GM12878 (cell line): ENCODE measurements at regions not wholly inside any gene's neighbourhood (a gene's known extent, or its start where the extent isn't known, plus 50 kb on each side); places are given as distances from the start of the nearest gene placed in this dataset.

Experiments
- ATAC-seq: fragments of 200-7000 bp; cut with Tn5 transposase; 3 replicates; pipeline ENCODE4 v1.9.1; 2020; ENCODE audit warnings: mild to moderate bottlenecking, moderate library complexity
- BruUV-seq: library from RNA; stranded (reverse); fragments of 400-500 nt; replicated peaks from 2 replicates; lab custom pipeline; 2021; lab: Mats Ljungman, UMichigan
- CTCF ChIA-PET: fragments of 300-600 bp; sonication (Branson Sonifier 250); formaldehyde crosslinking; extraction: SDS; loops from one replicate; lab custom pipeline; 2021; ENCODE audit warnings: inconsistent platforms; lab: Yijun Ruan, JAX
- POLR2A ChIA-PET: fragments of 350-600 bp; formaldehyde crosslinking; extraction: SDS; loops from one replicate; lab custom pipeline; 2021; ENCODE audit warnings: inconsistent platforms; lab: Charles Lee
- RAD21 ChIA-PET: fragments of 300-600 bp; sonication (Branson Sonifier 250); formaldehyde crosslinking; loops from one replicate; lab custom pipeline; 2023; ENCODE audit warnings: antibody characterized with exemption; ENCODE audit not compliant: unreplicated experiment; lab: Charles Lee
- SMC1A ChIA-PET: fragments of 300-600 bp; sonication (Branson Sonifier 250); formaldehyde crosslinking; loops from one replicate; lab custom pipeline; 2023; ENCODE audit not compliant: unreplicated experiment, uncharacterized antibody; lab: Charles Lee
- DNase-seq: peaks from one replicate; pipeline ENCODE4 v3.0.0-alpha.2; 2011; ENCODE audit warnings: low read depth, low spot score
- FAIRE-seq: peaks from 3 replicates; lab custom pipeline; 2011; peaks lifted over from hg19 to GRCh38; lab: Jason Lieb, UNC
- H2AFZ ChIP-seq: 2 replicates; pipeline ENCODE4 v1.6.0; 2011; ENCODE audit warnings: low read depth, low read length, control low read depth; ENCODE audit not compliant: control insufficient read depth
- H3K27ac ChIP-seq: 2 replicates; pipeline ENCODE4 v1.5.1; 2011; ENCODE audit warnings: control low read depth; ENCODE audit not compliant: control insufficient read depth, insufficient read depth
- H3K27me3 ChIP-seq, 2 experiments: replicated peaks in 1 of 2; 2 replicates each; pipeline versions ENCODE4 v1.6.0 to v1.6.1; 2011; ENCODE audit warnings: low read length in 1 of 2; ENCODE audit not compliant: control insufficient read depth in 2 of 2, insufficient read depth in 2 of 2
- H3K36me3 ChIP-seq, 2 experiments: 2 replicates each; pipeline ENCODE4 v1.5.1; 2011; ENCODE audit warnings: low read length in 1 of 2; ENCODE audit not compliant: control insufficient read depth in 2 of 2, insufficient read depth in 2 of 2
- H3K4me1 ChIP-seq: 2 replicates; pipeline ENCODE4 v1.6.1; 2011; ENCODE audit warnings: mild to moderate bottlenecking, low read length, moderate library complexity, mixed read lengths; ENCODE audit not compliant: control insufficient read depth, insufficient read depth
- H3K4me2 ChIP-seq: 2 replicates; pipeline ENCODE4 v1.6.0; 2011; ENCODE audit warnings: control low read depth; ENCODE audit not compliant: control insufficient read depth, insufficient read depth
- H3K4me3 ChIP-seq: fragments of 200-600 bp; sonication (generic); 2 replicates; pipeline ENCODE4 v1.5.1; 2016
- H3K79me2 ChIP-seq: 2 replicates; pipeline ENCODE4 v1.6.0; 2011; ENCODE audit warnings: low read length; ENCODE audit not compliant: control insufficient read depth, insufficient read depth
- H3K9ac ChIP-seq: 2 replicates; pipeline ENCODE4 v1.8.0; 2011; ENCODE audit warnings: low read length, control low read depth, mixed read lengths; ENCODE audit not compliant: control insufficient read depth, insufficient read depth
- H3K9me3 ChIP-seq: replicated peaks from 3 replicates; pipeline ENCODE4 v1.5.1; 2011; ENCODE audit warnings: mild to moderate bottlenecking, low read length; ENCODE audit not compliant: control insufficient read depth, insufficient read depth
- H4K20me1 ChIP-seq: 2 replicates; pipeline ENCODE4 v1.6.0; 2011; ENCODE audit not compliant: control insufficient read depth, insufficient read depth
- ASH2L ChIP-seq: fragments of 300-600, 200-600 bp; sonication (generic); IDR thresholded peaks from 2 replicates; pipeline ENCODE4 v1.6.1; 2017; ENCODE audit warnings: low read depth, mild to moderate bottlenecking, borderline replicate concordance
- CEBPZ ChIP-seq: fragments of 150-350 bp; IDR thresholded peaks from 2 replicates; pipeline ENCODE4 v1.6.1; 2016; ENCODE audit warnings: low read depth, low read length
- JUNB ChIP-seq: IDR thresholded peaks from 2 replicates; pipeline ENCODE4 v1.6.1; 2016; ENCODE audit warnings: antibody characterized with exemption, mild to moderate bottlenecking
- KDM1A ChIP-seq: fragments of 200-600 bp; sonication (generic); IDR thresholded peaks from 2 replicates; pipeline ENCODE4 v1.6.1; 2016; ENCODE audit warnings: borderline replicate concordance
- NR2C2 ChIP-seq: IDR thresholded peaks from 2 replicates; pipeline ENCODE4 v1.6.1; 2011; ENCODE audit warnings: borderline replicate concordance, low read depth; ENCODE audit not compliant: control insufficient read depth, insufficient read length
- NR2F1 ChIP-seq: fragments of 450-650 bp; conservative IDR thresholded peaks from 2 replicates; pipeline ENCODE4 v1.6.1; 2017; ENCODE audit warnings: mild to moderate bottlenecking
- REST ChIP-seq: IDR thresholded peaks from 2 replicates; pipeline ENCODE4 v1.6.1; 2012; ENCODE audit warnings: mild to moderate bottlenecking, low read depth, low read length
- SMAD5 ChIP-seq: IDR thresholded peaks from 2 replicates; pipeline ENCODE4 v1.6.1; 2016; ENCODE audit warnings: antibody characterized with exemption, low read depth
- SUZ12 ChIP-seq: fragments of 200-600 bp; sonication (generic); IDR thresholded peaks from one replicate; pipeline ENCODE4 v1.6.1; 2018; ENCODE audit warnings: antibody characterized with exemption, mild to moderate bottlenecking; ENCODE audit not compliant: unreplicated experiment
- USF2 ChIP-seq: IDR thresholded peaks from 2 replicates; pipeline ENCODE4 v1.6.1; 2011; ENCODE audit warnings: low read depth, low read length, improper control_type of control experiment, borderline replicate concordance
- WGBS: methylation state at CpG from one replicate; pipeline ENCODE4 v1.1.6; 2016; ENCODE audit warnings: low lambda C conversion rate; ENCODE audit not compliant: insufficient replicate concordance, insufficient coverage; ENCODE audit errors: missing lambda C conversion rate; 5-methylcytosine and 5-hydroxymethylcytosine counted together
- in situ Hi-C: fragments of 300-500 bp; cut with MboI; formaldehyde crosslinking; loops from 9 replicates; pipeline ENCODE4 v1.14.3; 2018; ENCODE audit warnings: mixed read lengths
- intact Hi-C: fragments of 100-400 bp; cut with micrococcal nuclease; formaldehyde crosslinking; loops from one replicate; pipeline ENCODE4 v1.14.2; 2022; ENCODE audit not compliant: unreplicated experiment
- TF ChIP-seq, protein P1 (sequence below): fragments of 450-650 bp; IDR thresholded peaks from 2 replicates; pipeline ENCODE4 v1.6.1; 2018; ENCODE audit warnings: mild to moderate bottlenecking, low read depth, moderate library complexity; ENCODE audit not compliant: partially characterized antibody

DNA sequence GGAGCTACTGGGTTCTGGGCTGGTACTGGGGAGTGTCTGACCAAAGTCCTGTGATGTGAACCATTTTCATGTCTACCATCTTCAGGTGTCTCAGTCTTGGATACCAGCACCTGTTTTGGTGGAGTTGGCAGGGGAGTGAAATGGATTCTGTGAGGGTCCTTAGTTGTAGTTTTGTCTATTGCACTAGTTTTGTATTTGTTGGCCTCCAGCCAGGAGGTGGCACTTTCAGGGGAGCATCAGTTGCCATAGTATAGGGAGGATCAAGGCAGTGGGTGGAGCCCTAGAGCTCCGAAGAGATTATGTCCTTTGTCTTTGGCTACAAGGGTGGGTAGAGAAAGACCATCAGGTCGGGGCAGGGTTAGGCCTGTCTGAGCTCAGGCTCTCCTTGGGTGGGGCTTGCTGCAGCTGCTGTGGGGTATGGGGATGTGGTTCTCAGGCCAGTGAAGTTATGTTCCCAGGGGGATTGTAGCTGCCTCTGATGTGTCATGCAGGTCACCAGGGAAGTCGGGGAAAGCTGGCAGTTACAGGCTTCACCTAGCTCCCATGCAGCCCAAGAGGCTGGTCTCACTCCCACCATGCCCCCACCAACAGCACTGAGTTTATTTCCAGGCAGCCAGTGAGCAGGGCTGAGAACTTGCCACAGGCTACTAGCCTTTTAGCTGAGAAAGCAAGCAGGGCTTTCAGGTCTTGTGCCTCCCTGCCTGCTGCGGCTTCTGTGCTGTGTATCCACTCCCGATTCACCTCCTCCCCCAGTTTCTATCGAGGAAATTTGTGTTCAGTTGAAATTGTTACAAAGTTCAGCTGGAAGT, 153.1 kb downstream of the ZNF365 start:
- Histone ChIP-seq H3K4me2 (peak overlapping the region; percentile 74), H3K27me3 (no peaks in the 10 kb centered on the region), H2AFZ (peak overlapping the region; percentile 51), H4K20me1 (no peaks in the 10 kb centered on the region), H3K9me3 (peaks cover 7% of the 10 kb centered on the region), H3K4me1 (peaks cover 32% of the 10 kb centered on the region), H3K36me3 (no peaks in the 10 kb centered on the region), H3K4me3 (peak overlapping the region; percentile 44; the same call in 1 of the 2 replicates), H3K27ac (peak overlapping the region; percentile 91), H3K79me2 (no peaks in the 10 kb centered on the region), H3K9ac (peak overlapping the region; percentile 45)
- POLR2A ChIA-PET: interaction anchor here (0.7 to 2.2 kb wide), 8 partner anchors 11 to 289 kb away, joined by 3 to 7 read pairs (median 3); partner anchors contain the start of gene EGR2
- in situ Hi-C loops (no loop called here), intact Hi-C loops (loop anchor here (1.0 to 5.0 kb wide), 2 partner anchors 35 to 70 kb away; no protein-coding TSS in a partner anchor)
- FAIRE-seq: no peak
- ATAC-seq: peak; percentile 73
- CTCF ChIA-PET: interaction anchor here (0.7 to 4.0 kb wide), 22 partner anchors 9 to 1188 kb away, joined by 3 to 26 read pairs (median 4); partner anchors contain the start of gene EGR2
- DNase-seq: peak; percentile 90
- RAD21 ChIA-PET: interaction anchor here (0.6 to 5.3 kb wide), 33 partner anchors 10 to 1103 kb away, joined by 3 to 44 read pairs (median 6); no protein-coding TSS in a partner anchor
- TSS peak; percentile 94 for BruUV-seq
- SMC1A ChIA-PET: interaction anchor here (0.6 to 6.8 kb wide), 40 partner anchors 10 to 1101 kb away, joined by 3 to 72 read pairs (median 6); partner anchors contain the start of gene EGR2
- WGBS: 0% methylated on average over 6 of the region's 6 CpGs
- peak; percentile 95 for TF ChIP-seq NR2F1
- no peak for TF ChIP-seq SMAD5
- TF ChIP-seq CEBPZ: no peak
- TF ChIP-seq NR2C2: no peak
- no peak; the same call in 1 of the 2 replicates for TF ChIP-seq USF2
- TF ChIP-seq REST: no peak
- no peak for TF ChIP-seq ASH2L
- no peak for TF ChIP-seq JUNB
- no peak for TF ChIP-seq KDM1A
- no peak for TF ChIP-seq SUZ12
- TF ChIP-seq, protein P1, sequence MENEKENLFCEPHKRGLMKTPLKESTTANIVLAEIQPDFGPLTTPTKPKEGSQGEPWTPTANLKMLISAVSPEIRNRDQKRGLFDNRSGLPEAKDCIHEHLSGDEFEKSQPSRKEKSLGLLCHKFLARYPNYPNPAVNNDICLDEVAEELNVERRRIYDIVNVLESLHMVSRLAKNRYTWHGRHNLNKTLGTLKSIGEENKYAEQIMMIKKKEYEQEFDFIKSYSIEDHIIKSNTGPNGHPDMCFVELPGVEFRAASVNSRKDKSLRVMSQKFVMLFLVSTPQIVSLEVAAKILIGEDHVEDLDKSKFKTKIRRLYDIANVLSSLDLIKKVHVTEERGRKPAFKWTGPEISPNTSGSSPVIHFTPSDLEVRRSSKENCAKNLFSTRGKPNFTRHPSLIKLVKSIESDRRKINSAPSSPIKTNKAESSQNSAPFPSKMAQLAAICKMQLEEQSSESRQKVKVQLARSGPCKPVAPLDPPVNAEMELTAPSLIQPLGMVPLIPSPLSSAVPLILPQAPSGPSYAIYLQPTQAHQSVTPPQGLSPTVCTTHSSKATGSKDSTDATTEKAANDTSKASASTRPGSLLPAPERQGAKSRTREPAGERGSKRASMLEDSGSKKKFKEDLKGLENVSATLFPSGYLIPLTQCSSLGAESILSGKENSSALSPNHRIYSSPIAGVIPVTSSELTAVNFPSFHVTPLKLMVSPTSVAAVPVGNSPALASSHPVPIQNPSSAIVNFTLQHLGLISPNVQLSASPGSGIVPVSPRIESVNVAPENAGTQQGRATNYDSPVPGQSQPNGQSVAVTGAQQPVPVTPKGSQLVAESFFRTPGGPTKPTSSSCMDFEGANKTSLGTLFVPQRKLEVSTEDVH: no peak
